Endothelial cell of umbilical vein (primary cell): ENCODE measurements at regions not wholly inside any gene's neighbourhood (a gene's known extent, or its start where the extent isn't known, plus 50 kb on each side); places are given as distances from the start of the nearest gene placed in this dataset.

Experiments
- BruUV-seq: library from RNA; stranded (reverse); fragments of 400-500 nt; replicated peaks from 2 replicates; lab custom pipeline; 2021; lab: Mats Ljungman, UMichigan
- CTCF ChIA-PET: fragments of 300-600, 350-600 bp; sonication (Branson Sonifier 250); formaldehyde crosslinking; loops from one replicate; lab custom pipeline; 2021; ENCODE audit warnings: antibody characterized with exemption, inconsistent platforms; lab: Charles Lee
- POLR2A ChIA-PET: fragments of 300-600, 350-600 bp; sonication (Branson Sonifier 250); formaldehyde crosslinking; loops from one replicate; lab custom pipeline; 2021; ENCODE audit warnings: antibody characterized with exemption, inconsistent platforms; lab: Charles Lee
- DNase-seq: peaks from one replicate; pipeline ENCODE4 v3.0.0-alpha.2; 2011; ENCODE audit warnings: low read depth, low spot score
- FAIRE-seq: peaks from 2 replicates; lab custom pipeline; 2011; peaks lifted over from hg19 to GRCh38; lab: Jason Lieb, UNC
- H2AFZ ChIP-seq: 2 replicates; pipeline ENCODE4 v1.6.0; 2012; ENCODE audit warnings: low read depth, low read length, control low read depth, inconsistent platforms
- H3K27ac ChIP-seq: 2 replicates; pipeline ENCODE4 v1.5.1; 2011; ENCODE audit warnings: low read depth, mild to moderate bottlenecking, control low read depth, low read length, moderate library complexity; ENCODE audit not compliant: insufficient read depth
- H3K27me3 ChIP-seq, 2 experiments: 2 replicates each; pipeline versions ENCODE4 v1.6.0 to v1.6.1; 2011; ENCODE audit warnings: low read length in 2 of 2, mixed read lengths in 1 of 2; ENCODE audit not compliant: control insufficient read depth in 2 of 2, insufficient read depth in 2 of 2
- H3K36me3 ChIP-seq, 2 experiments: 2 replicates in 1 of 2; 3 replicates in 1 of 2; pipeline ENCODE4 v1.5.1; 2011; ENCODE audit warnings: low read length in 2 of 2, mild to moderate bottlenecking in 1 of 2, moderate library complexity in 1 of 2; ENCODE audit not compliant: control insufficient read depth in 2 of 2, insufficient read depth in 2 of 2; ENCODE audit errors: extremely low read depth in 1 of 2
- H3K4me1 ChIP-seq: 3 replicates; pipeline ENCODE4 v1.5.1; 2011; ENCODE audit warnings: mild to moderate bottlenecking, low read length; ENCODE audit not compliant: control insufficient read depth, insufficient read depth; ENCODE audit errors: extremely low read depth
- H3K4me2 ChIP-seq: 2 replicates; pipeline ENCODE4 v1.6.1; 2011; ENCODE audit warnings: low read length, control low read depth, mixed read lengths; ENCODE audit not compliant: insufficient read depth
- H3K4me3 ChIP-seq, 3 experiments: fragments of 200-600 bp in 1 of 3; sonication (generic), shearing (Covaris generic) in 1 of 3; replicated peaks in 1 of 3; 2 replicates each; pipeline ENCODE4 v1.5.1; 2011 to 2016; ENCODE audit warnings: control low read depth in 3 of 3, low read length in 3 of 3, mild to moderate bottlenecking in 2 of 3, inconsistent platforms in 1 of 3, low read depth in 1 of 3, moderate library complexity in 1 of 3; ENCODE audit not compliant: insufficient read depth in 1 of 3
- H3K79me2 ChIP-seq: 2 replicates; pipeline ENCODE4 v1.6.0; 2012; ENCODE audit warnings: low read length, inconsistent platforms; ENCODE audit not compliant: control insufficient read depth, insufficient read depth
- H3K9ac ChIP-seq: replicated peaks from 2 replicates; pipeline ENCODE3; 2011; ENCODE audit warnings: low read length, control low read depth; ENCODE audit not compliant: insufficient read depth; ENCODE audit errors: extremely low read depth
- H3K9me1 ChIP-seq: replicated peaks from 3 replicates; pipeline ENCODE4 v1.6.0; 2011; ENCODE audit warnings: mild to moderate bottlenecking, low read length; ENCODE audit not compliant: control insufficient read depth, insufficient read depth; ENCODE audit errors: extremely low read depth
- H3K9me3 ChIP-seq: replicated peaks from 2 replicates; pipeline ENCODE4 v1.5.1; 2012; ENCODE audit warnings: low read length, inconsistent platforms; ENCODE audit not compliant: control insufficient read depth, insufficient read depth
- H4K20me1 ChIP-seq: replicated peaks from 2 replicates; pipeline ENCODE3; 2011; ENCODE audit warnings: mild to moderate bottlenecking, low read length; ENCODE audit not compliant: control insufficient read depth, insufficient read depth; ENCODE audit errors: extremely low read depth
- EZH2 ChIP-seq: IDR thresholded peaks from 2 replicates; pipeline ENCODE4 v1.6.1; 2012; ENCODE audit warnings: borderline replicate concordance, low read depth, mild to moderate bottlenecking, moderate library complexity, low read length, inconsistent platforms; ENCODE audit not compliant: severe bottlenecking
- FOS ChIP-seq: IDR thresholded peaks from 2 replicates; pipeline ENCODE4 v1.6.1; 2011; ENCODE audit warnings: mild to moderate bottlenecking, low read length, moderate library complexity, borderline replicate concordance; ENCODE audit not compliant: insufficient read depth
- GATA2 ChIP-seq: IDR thresholded peaks from 2 replicates; pipeline ENCODE4 v1.7.0; 2011; ENCODE audit warnings: low read depth, mild to moderate bottlenecking, moderate library complexity, mixed read lengths, low read length; ENCODE audit not compliant: insufficient read length, insufficient read depth
- JUN ChIP-seq: IDR thresholded peaks from 2 replicates; pipeline ENCODE4 v1.6.1; 2011; ENCODE audit warnings: borderline replicate concordance, low read depth; ENCODE audit not compliant: insufficient read length, insufficient read depth
- MAX ChIP-seq: IDR thresholded peaks from 2 replicates; pipeline ENCODE4 v1.6.1; 2011; ENCODE audit not compliant: insufficient read depth, insufficient read length
- MYC ChIP-seq: IDR thresholded peaks from one replicate; pipeline ENCODE4 v1.6.1; 2011; ENCODE audit warnings: mild to moderate bottlenecking, low read depth, low read length
- POLR2A ChIP-seq: IDR thresholded peaks from 2 replicates; pipeline ENCODE4 v1.6.1; 2012; ENCODE audit warnings: low read depth, mild to moderate bottlenecking, control low read depth, low read length
- POLR2AphosphoS5 ChIP-seq: IDR thresholded peaks from 2 replicates; pipeline ENCODE4 v1.6.1; 2012; ENCODE audit warnings: low read depth, mild to moderate bottlenecking, control low read depth, low read length, moderate library complexity; ENCODE audit not compliant: insufficient read depth
- dilution Hi-C: fragments of 300-500 bp; cut with MboI; formaldehyde crosslinking; loops from one replicate; pipeline ENCODE4 v1.15.0; 2019; ENCODE audit warnings: low sequenced_read_pairs; ENCODE audit not compliant: extremely low pct_ligation_motif_present
- intact Hi-C: fragments of 100-400 bp; cut with micrococcal nuclease; formaldehyde crosslinking; loops from one replicate; pipeline ENCODE4 v1.10.0; 2022
- TF ChIP-seq, protein P1 (sequence below), 2 donors: IDR thresholded peaks; 1 replicate in 1 of 2; 2 replicates in 1 of 2; pipeline ENCODE4 v1.5.1; 2011; ENCODE audit warnings: low read length in 2 of 2, mild to moderate bottlenecking in 2 of 2, moderate library complexity in 2 of 2, control low read depth in 1 of 2, inconsistent platforms in 1 of 2, low read depth in 1 of 2; ENCODE audit not compliant: insufficient read depth in 1 of 2; ENCODE audit errors: extremely low read depth in 1 of 2

DNA sequence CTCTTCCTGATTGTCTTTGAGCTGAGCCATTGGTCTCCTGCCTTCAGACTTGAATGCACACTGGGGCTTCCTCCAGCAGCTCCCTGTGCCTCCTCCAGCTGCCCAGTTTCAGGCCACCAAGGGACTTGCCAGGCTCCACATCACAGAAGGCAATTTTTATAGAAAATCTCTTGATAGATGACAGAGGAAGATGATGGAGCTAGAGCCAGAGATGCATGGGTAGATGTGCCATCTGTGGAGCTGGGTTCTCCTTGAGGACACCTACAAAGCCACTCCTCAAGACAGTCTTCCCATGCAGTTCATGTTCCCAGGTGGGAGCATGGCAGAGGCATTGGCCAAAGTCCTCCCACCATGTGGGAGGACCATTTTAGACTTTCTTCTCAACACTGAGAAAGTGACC, 239.6 kb upstream of the IRX1 start:
- Histone ChIP-seq H3K36me3 (no peaks in the 10 kb centered on the region), H3K4me3 (no peak overlapping the region), H3K4me2 (no peak overlapping the region), H2AFZ (no peak overlapping the region), H3K9me1 (no peaks in the 10 kb centered on the region), H3K27me3 (no peaks in the 10 kb centered on the region), H3K27ac (no peak overlapping the region), H3K4me1 (no peaks in the 10 kb centered on the region), H4K20me1 (no peaks in the 10 kb centered on the region), H3K9me3 (peaks cover 4% of the 10 kb centered on the region), H3K9ac (no peak overlapping the region), H3K79me2 (no peaks in the 10 kb centered on the region)
- CTCF ChIA-PET: no interaction called here
- POLR2A ChIA-PET: no interaction called here
- BruUV-seq: no TSS peak
- DNase-seq (no peak), FAIRE-seq (no peak)
- intact Hi-C loops (no loop called here), dilution Hi-C loops (no loop called here)
- TF ChIP-seq MYC (no peak), EZH2 (no peak), POLR2A (no peak), FOS (no peak), JUN (no peak), GATA2 (no peak), POLR2AphosphoS5 (no peak), MAX (no peak)
- TF ChIP-seq, protein P1, sequence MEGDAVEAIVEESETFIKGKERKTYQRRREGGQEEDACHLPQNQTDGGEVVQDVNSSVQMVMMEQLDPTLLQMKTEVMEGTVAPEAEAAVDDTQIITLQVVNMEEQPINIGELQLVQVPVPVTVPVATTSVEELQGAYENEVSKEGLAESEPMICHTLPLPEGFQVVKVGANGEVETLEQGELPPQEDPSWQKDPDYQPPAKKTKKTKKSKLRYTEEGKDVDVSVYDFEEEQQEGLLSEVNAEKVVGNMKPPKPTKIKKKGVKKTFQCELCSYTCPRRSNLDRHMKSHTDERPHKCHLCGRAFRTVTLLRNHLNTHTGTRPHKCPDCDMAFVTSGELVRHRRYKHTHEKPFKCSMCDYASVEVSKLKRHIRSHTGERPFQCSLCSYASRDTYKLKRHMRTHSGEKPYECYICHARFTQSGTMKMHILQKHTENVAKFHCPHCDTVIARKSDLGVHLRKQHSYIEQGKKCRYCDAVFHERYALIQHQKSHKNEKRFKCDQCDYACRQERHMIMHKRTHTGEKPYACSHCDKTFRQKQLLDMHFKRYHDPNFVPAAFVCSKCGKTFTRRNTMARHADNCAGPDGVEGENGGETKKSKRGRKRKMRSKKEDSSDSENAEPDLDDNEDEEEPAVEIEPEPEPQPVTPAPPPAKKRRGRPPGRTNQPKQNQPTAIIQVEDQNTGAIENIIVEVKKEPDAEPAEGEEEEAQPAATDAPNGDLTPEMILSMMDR (IDR thresholded peaks at IDR 0.05; ENCODE audit: extremely low read depth in 1 of 2, insufficient read depth in 1 of 2, low read depth in 1 of 2, low read length in 2 of 2): no peak
